ENCODE measurements at regions not wholly inside any gene's neighbourhood (a gene's known extent, or its start where the extent isn't known, plus 50 kb on each side); places are given as distances from the start of the nearest gene placed in this dataset.

- TF ChIP-seq CTCF (IDR thresholded peaks at IDR 0.05) (no peak), RAD21 (IDR thresholded peaks at IDR 0.05; ENCODE audit: low read length) (no peak), RFX5 (IDR thresholded peaks at IDR 0.05; ENCODE audit: low read length) (no peak), EP300 (IDR thresholded peaks at IDR 0.05; ENCODE audit: borderline replicate concordance in 1 of 2, low read depth in 1 of 2, low read length in 1 of 2) (no peak), MAX (IDR thresholded peaks at IDR 0.05; ENCODE audit: low read depth) (no peak), POLR2AphosphoS5 (IDR thresholded peaks at IDR 0.05; ENCODE audit: low read depth, low read length) (no peak), MXI1 (IDR thresholded peaks at IDR 0.05; ENCODE audit: low read depth, low read length) (no peak), TCF12 (IDR thresholded peaks at IDR 0.05) (no peak), TAF1 (IDR thresholded peaks at IDR 0.05; ENCODE audit: borderline replicate concordance, low read depth, low read length) (no peak), MEF2A (IDR thresholded peaks at IDR 0.05; ENCODE audit: borderline replicate concordance, low read depth) (no peak), GABPA (IDR thresholded peaks at IDR 0.05; ENCODE audit: low read depth) (no peak), SIN3A (IDR thresholded peaks at IDR 0.05; ENCODE audit: borderline replicate concordance, low read depth, low read length) (no peak), ZBTB33 (IDR thresholded peaks at IDR 0.05; ENCODE audit: borderline replicate concordance, low read depth) (no peak)
Measured at GRCh38 chr20:11047559-11047958, 373.8 kb upstream of the JAG1 start.
